K562 (cell line): ENCODE measurements at regions not wholly inside any gene's neighbourhood (a gene's known extent, or its start where the extent isn't known, plus 50 kb on each side); places are given as distances from the start of the nearest gene placed in this dataset.

Experiments
- ATAC-seq: fragments of 200-7000 bp; cut with Tn5 transposase; 3 replicates; pipeline ENCODE4 v1.9.1; 2020; ENCODE audit warnings: moderate library complexity
- BruUV-seq: library from RNA; stranded (reverse); fragments of 400-500 nt; replicated peaks from 2 replicates; lab custom pipeline; 2021; lab: Mats Ljungman, UMichigan
- CTCF ChIA-PET: fragments of 300-600 bp; formaldehyde crosslinking; extraction: SDS; loops from one replicate; lab custom pipeline; 2021; ENCODE audit warnings: low intra/inter-chr PET ratio; lab: Yijun Ruan, JAX
- POLR2A ChIA-PET: fragments of 300-600, 350-650 bp; sonication (Branson Sonifier 250); formaldehyde crosslinking; extraction: SDS; loops from one replicate; lab custom pipeline; 2021; ENCODE audit warnings: antibody characterized with exemption, inconsistent platforms; lab: Yijun Ruan, JAX
- DNase-seq, 4 experiments: peaks; one replicate each; pipeline versions ENCODE4 v3.0.0 to v3.0.0-alpha.2; 2011 to 2018; ENCODE audit warnings: low spot score in 3 of 4, mixed read lengths in 3 of 4; ENCODE audit errors: extremely low read depth in 1 of 4
- FAIRE-seq: peaks from 2 replicates; lab custom pipeline; 2011; peaks lifted over from hg19 to GRCh38; lab: Jason Lieb, UNC
- H2AFZ ChIP-seq: 2 replicates; pipeline ENCODE4 v1.6.0; 2011; ENCODE audit warnings: low read depth, low read length, control low read depth, inconsistent platforms
- H3K27ac ChIP-seq: fragments of 200-600 bp; 3 replicates; pipeline ENCODE4 v1.8.0; 2011; ENCODE audit warnings: low read depth, mild to moderate bottlenecking, control low read depth, inconsistent platforms, low read length, moderate library complexity, mixed read lengths; ENCODE audit errors: extremely low read depth
- H3K27me3 ChIP-seq, 2 experiments: fragments of 300-600 bp in 1 of 2; 2 replicates in 1 of 2; 3 replicates in 1 of 2; pipeline versions ENCODE4 v1.6.0 to v1.8.0; 2011; ENCODE audit warnings: inconsistent platforms in 2 of 2, low read length in 2 of 2, mild to moderate bottlenecking in 1 of 2, mixed read lengths in 1 of 2, moderate library complexity in 1 of 2; ENCODE audit not compliant: control insufficient read depth in 2 of 2, insufficient read depth in 2 of 2
- H3K36me3 ChIP-seq: fragments of 300-600 bp; 3 replicates; pipeline ENCODE4 v1.8.0; 2011; ENCODE audit warnings: mild to moderate bottlenecking, low read length, inconsistent platforms; ENCODE audit not compliant: control insufficient read depth, insufficient read depth
- H3K4me1 ChIP-seq, 2 experiments: fragments of 200-600 bp in 1 of 2; replicated peaks in 1 of 2; 2 replicates in 1 of 2; 3 replicates in 1 of 2; pipeline versions ENCODE4 v1.5.1 to v1.8.0; 2011; ENCODE audit warnings: inconsistent platforms in 2 of 2, low read length in 2 of 2, mild to moderate bottlenecking in 1 of 2, mixed read lengths in 1 of 2, moderate library complexity in 1 of 2; ENCODE audit not compliant: control insufficient read depth in 2 of 2, insufficient read depth in 2 of 2
- H3K4me2 ChIP-seq: 2 replicates; pipeline ENCODE4 v1.6.1; 2011; ENCODE audit warnings: low read length, control low read depth, inconsistent platforms, mixed read lengths; ENCODE audit not compliant: insufficient read depth
- H3K4me3 ChIP-seq: fragments of 200-600 bp; sonication (generic), shearing (Covaris generic); 2 replicates; pipeline ENCODE4 v1.5.1; 2016; ENCODE audit warnings: control low read depth, inconsistent platforms
- H3K79me2 ChIP-seq: fragments of 200-600 bp; 3 replicates; pipeline ENCODE4 v1.8.0; 2011; ENCODE audit warnings: low read length, inconsistent platforms; ENCODE audit not compliant: control insufficient read depth, insufficient read depth
- H3K9ac ChIP-seq, 2 experiments: 2 replicates each; pipeline versions ENCODE4 v1.6.0 to v1.6.1; 2011; ENCODE audit warnings: low read depth in 2 of 2, low read length in 2 of 2, control low read depth in 1 of 2, inconsistent platforms in 1 of 2, mild to moderate bottlenecking in 1 of 2, mixed read lengths in 1 of 2; ENCODE audit not compliant: insufficient read depth in 1 of 2
- H3K9me1 ChIP-seq: one replicate; pipeline ENCODE4 v1.6.0; 2011; ENCODE audit warnings: inconsistent platforms, mild to moderate bottlenecking, low read length, moderate library complexity; ENCODE audit not compliant: control insufficient read depth, insufficient read depth
- H3K9me3 ChIP-seq: replicated peaks from 2 replicates; pipeline ENCODE4 v1.5.1; 2011; ENCODE audit warnings: low read depth, low read length, inconsistent platforms; ENCODE audit not compliant: control insufficient read depth, insufficient read depth
- H4K20me1 ChIP-seq: replicated peaks from 2 replicates; pipeline ENCODE4 v1.6.1; 2011; ENCODE audit warnings: low read length, inconsistent platforms, mixed read lengths; ENCODE audit not compliant: control insufficient read depth, insufficient read depth
- CBFA2T3 ChIP-seq: fragments of 450-650 bp; IDR thresholded peaks from 2 replicates; pipeline ENCODE4 v1.6.1; 2017
- CHAMP1 ChIP-seq: fragments of 450-650 bp; IDR thresholded peaks from 2 replicates; pipeline ENCODE4 v1.6.1; 2016; ENCODE audit warnings: mild to moderate bottlenecking
- GABPB2 ChIP-seq: fragments of 250-450 bp; sonication (Bioruptor Pico); conservative IDR thresholded peaks from 2 replicates; pipeline ENCODE4 v1.5.1; 2021; ENCODE audit warnings: mild to moderate bottlenecking
- KLF6 ChIP-seq: fragments of 250-450 bp; sonication (Bioruptor Pico); IDR thresholded peaks from 2 replicates; pipeline ENCODE4 v1.4.0; 2020; ENCODE audit warnings: mild to moderate bottlenecking, moderate library complexity, borderline replicate concordance
- MLX ChIP-seq, 2 experiments: fragments of 450-650 bp in 1 of 2; sonication (generic) in 1 of 2; formaldehyde crosslinking; conservative IDR thresholded peaks; 2 replicates each; pipeline versions ENCODE4 v1.4.0 to v1.8.1; 2020 to 2022; ENCODE audit warnings: mild to moderate bottlenecking in 1 of 2, missing genetic modification reagents in 1 of 2
- NCOA4 ChIP-seq: fragments of 450-650 bp; IDR thresholded peaks from 2 replicates; pipeline ENCODE4 v1.6.1; 2018; ENCODE audit warnings: mild to moderate bottlenecking; ENCODE audit not compliant: partially characterized antibody
- NFXL1 ChIP-seq: fragments of 450-650 bp; formaldehyde crosslinking; IDR thresholded peaks from 2 replicates; pipeline ENCODE4 v1.4.0; 2021; ENCODE audit warnings: mild to moderate bottlenecking
- RBM22 ChIP-seq: fragments of 200-400 bp; formaldehyde crosslinking; IDR thresholded peaks from 2 replicates; pipeline ENCODE4 v1.6.1; 2018; ENCODE audit warnings: low read length, low read depth; ENCODE audit not compliant: poor library complexity, severe bottlenecking
- RCOR1 ChIP-seq, 2 experiments: IDR thresholded peaks; 2 replicates each; pipeline ENCODE4 v1.6.1; 2012; ENCODE audit warnings: low read depth in 2 of 2, low read length in 2 of 2, borderline replicate concordance in 1 of 2, improper control_type of control experiment in 1 of 2
- THRAP3 ChIP-seq: fragments of 450-650 bp; IDR thresholded peaks from 2 replicates; pipeline ENCODE4 v1.6.1; 2016; ENCODE audit warnings: mild to moderate bottlenecking, inconsistent platforms, borderline replicate concordance
- ZBTB8A ChIP-seq: fragments of 450-650 bp; IDR thresholded peaks from 2 replicates; pipeline ENCODE4 v1.6.1; 2018; ENCODE audit warnings: mild to moderate bottlenecking, moderate library complexity; ENCODE audit not compliant: partially characterized antibody
- ZC3H8 ChIP-seq: fragments of 450-650 bp; IDR thresholded peaks from 2 replicates; pipeline ENCODE4 v1.6.1; 2017
- ZNF23 ChIP-seq: fragments of 250-450 bp; sonication (Bioruptor Pico); IDR thresholded peaks from 2 replicates; pipeline ENCODE4 v1.4.0; 2020; ENCODE audit warnings: mild to moderate bottlenecking
- ZNF717 ChIP-seq: fragments of 250-450 bp; sonication (Bioruptor Pico); IDR thresholded peaks from 2 replicates; pipeline ENCODE4 v1.5.0; 2021
- ZNF778 ChIP-seq: fragments of 450-650 bp; formaldehyde crosslinking; IDR thresholded peaks from 2 replicates; pipeline ENCODE4 v1.4.0; 2020; ENCODE audit warnings: mild to moderate bottlenecking, moderate library complexity
- WGBS: fragments of 100-300 bp; shearing (Covaris generic); methylation state at CpG from one replicate; pipeline ENCODE4 v1.1.6; 2016; ENCODE audit warnings: low coverage, mixed read lengths; ENCODE audit not compliant: insufficient coverage; ENCODE audit errors: missing lambda C conversion rate; 5-methylcytosine and 5-hydroxymethylcytosine counted together
- in situ Hi-C: fragments of 300-500 bp; cut with MboI; formaldehyde crosslinking; loops from 4 replicates; pipeline ENCODE4 v1.15.0; 2018; ENCODE audit warnings: inconsistent platforms, mixed read lengths
- intact Hi-C: fragments of 100-400 bp; cut with micrococcal nuclease; formaldehyde crosslinking; loops from 2 replicates; pipeline ENCODE4 v1.14.2; 2022

- H3K27me3 ChIP-seq, result no peaks in the 10 kb centered on the region
- H2AFZ ChIP-seq, result no peak overlapping the region
- no peak overlapping the region for H3K9ac ChIP-seq
- intact Hi-C loops, result no loop called here
- DNase-seq (no peak), ATAC-seq (no peak), FAIRE-seq (no peak)
- no TSS peak for BruUV-seq
- no peak overlapping the region for H3K4me3 ChIP-seq
- H3K4me1 ChIP-seq, result peaks cover 20 to 33% of the 10 kb centered on the region in 2 experiments
- ChIA-PET POLR2A (no interaction called here), CTCF (no interaction called here)
- no peaks in the 10 kb centered on the region for H4K20me1 ChIP-seq
- in situ Hi-C loops, result no loop called here
- H3K9me3 ChIP-seq, result no peaks in the 10 kb centered on the region
- H3K79me2 ChIP-seq, result no peaks in the 10 kb centered on the region
- H3K36me3 ChIP-seq, result no peaks in the 10 kb centered on the region
- H3K9me1 ChIP-seq, result no peaks in the 10 kb centered on the region
- H3K27ac ChIP-seq, result no peak overlapping the region
- H3K4me2 ChIP-seq, result no peak overlapping the region
- TF ChIP-seq RBM22 (no peak), THRAP3 (no peak), GABPB2 (CRISPR knock-in tag) (no peak), NFXL1 (CRISPR knock-in tag) (no peak), MLX (CRISPR knock-in tag; conservative IDR thresholded peaks at IDR 0.05) (no peak), ZNF717 (CRISPR knock-in tag) (no peak), ZBTB8A (no peak), RCOR1 (IDR thresholded peaks at IDR 0.05; ENCODE audit: borderline replicate concordance in 1 of 2, low read depth in 2 of 2, low read length in 2 of 2) (no peak), CHAMP1 (no peak), NCOA4 (no peak), CBFA2T3 (no peak), ZNF23 (CRISPR knock-in tag) (no peak), ZC3H8 (no peak), KLF6 (CRISPR knock-in tag) (no peak), ZNF778 (CRISPR knock-in tag) (no peak)
- no CpG with 5 or more reads among the region's 1 CpG for WGBS
Observed at GRCh38 chr5:126682856-126683255, 82.1 kb downstream of the PHAX start.
